HCT116 (cell line): ENCODE measurements at regions not wholly inside any gene's neighbourhood (a gene's known extent, or its start where the extent isn't known, plus 50 kb on each side); places are given as distances from the start of the nearest gene placed in this dataset.

Experiments used
- ATAC-seq: fragments of 200-7000 bp; cut with Tn5 transposase; 2 replicates; pipeline ENCODE4 v1.9.1; 2020; ENCODE audit warnings: mild to moderate bottlenecking, moderate library complexity
- BruUV-seq: library from RNA; stranded (reverse); fragments of 400-500 nt; replicated peaks from 2 replicates; lab custom pipeline; 2021; lab: Mats Ljungman, UMichigan
- CTCF ChIA-PET: fragments of 300-600 bp; sonication (Branson Sonifier 250); formaldehyde crosslinking; loops from one replicate; lab custom pipeline; 2021; ENCODE audit warnings: antibody characterized with exemption; lab: Charles Lee
- POLR2A ChIA-PET: fragments of 300-600, 350-600 bp; sonication (Branson Sonifier 250); formaldehyde crosslinking; loops from one replicate; lab custom pipeline; 2021; ENCODE audit warnings: antibody characterized with exemption; lab: Charles Lee
- RAD21 ChIA-PET, 2 experiments: fragments of 300-600 bp; sonication (Branson Sonifier 250); formaldehyde crosslinking; loops; one replicate each; lab custom pipeline; 2023; ENCODE audit warnings: low total read pairs in 2 of 2; ENCODE audit not compliant: uncharacterized antibody in 2 of 2, unreplicated experiment in 2 of 2, low non-redundant PET in 1 of 2; lab: Charles Lee
- DNase-seq: peaks from one replicate; pipeline ENCODE4 v3.0.0-alpha.2; 2010; ENCODE audit warnings: low read depth, low spot score
- H2AFZ ChIP-seq: fragments of 200-600 bp; shearing (Covaris generic), sonication (generic); 2 replicates; pipeline ENCODE4 v1.6.1; 2017; ENCODE audit warnings: low read depth, mixed run types, mixed read lengths, antibody characterized with exemption, low read length; ENCODE audit not compliant: poor library complexity, severe bottlenecking
- H3K27ac ChIP-seq: 2 replicates; pipeline ENCODE4 v1.5.1; 2012; ENCODE audit warnings: low read depth, low read length
- H3K27me3 ChIP-seq: fragments of 200-600 bp; sonication (generic); 2 replicates; pipeline ENCODE4 v1.6.1; 2016; ENCODE audit warnings: mixed run types, low read length, mixed read lengths; ENCODE audit not compliant: insufficient read depth
- H3K36me3 ChIP-seq, 2 experiments: fragments of 200-500 bp in 1 of 2; fragments of 200-600 bp in 1 of 2; sonication (Bioruptor generic) in 1 of 2; sonication (generic) in 1 of 2; 2 replicates each; pipeline versions ENCODE4 v1.5.1 to v1.6.1; 2014 to 2016; ENCODE audit warnings: low read length in 2 of 2, inconsistent platforms in 1 of 2, mixed read lengths in 1 of 2, mixed run types in 1 of 2; ENCODE audit not compliant: insufficient read depth in 2 of 2, control insufficient read depth in 1 of 2
- H3K4me1 ChIP-seq, 2 experiments: fragments of 200-600 bp in 1 of 2; sonication (generic) in 1 of 2; 2 replicates each; pipeline versions ENCODE4 v1.5.1 to v1.6.1; 2012 to 2017; ENCODE audit warnings: low read length in 2 of 2, inconsistent platforms in 1 of 2, mild to moderate bottlenecking in 1 of 2, mixed read lengths in 1 of 2, mixed run types in 1 of 2, moderate library complexity in 1 of 2; ENCODE audit not compliant: insufficient read depth in 2 of 2, control insufficient read depth in 1 of 2
- H3K4me2 ChIP-seq: fragments of 200-600 bp; sonication (generic); 2 replicates; pipeline ENCODE4 v1.6.1; 2017; ENCODE audit warnings: mixed run types, low read length, mixed read lengths
- H3K4me3 ChIP-seq, 2 experiments: fragments of 200-600 bp in 1 of 2; sonication (generic) in 1 of 2; replicated peaks in 1 of 2; 2 replicates each; pipeline ENCODE4 v1.5.1; 2011 to 2016; ENCODE audit warnings: low read length in 2 of 2, control low read depth in 1 of 2, low read depth in 1 of 2, mild to moderate bottlenecking in 1 of 2, mixed read lengths in 1 of 2, mixed run types in 1 of 2
- H3K79me2 ChIP-seq: fragments of 200-600 bp; sonication (generic); 2 replicates; pipeline ENCODE4 v1.6.1; 2017; ENCODE audit warnings: mild to moderate bottlenecking, mixed run types, low read length, moderate library complexity, mixed read lengths; ENCODE audit not compliant: insufficient read depth
- H3K9ac ChIP-seq: fragments of 200-600 bp; sonication (generic); 2 replicates; pipeline ENCODE4 v1.6.1; 2016; ENCODE audit warnings: low read length, mixed read lengths
- H3K9me2 ChIP-seq: fragments of 200-600 bp; sonication (generic), shearing (Covaris generic); 2 replicates; pipeline ENCODE4 v1.6.1; 2017; ENCODE audit warnings: mixed run types, mild to moderate bottlenecking, moderate library complexity; ENCODE audit not compliant: insufficient read depth
- H3K9me3 ChIP-seq, 2 experiments: fragments of 200-500 bp in 1 of 2; fragments of 200-600 bp in 1 of 2; sonication (Bioruptor generic) in 1 of 2; sonication (generic) in 1 of 2; 2 replicates each; pipeline ENCODE4 v1.6.1; 2014 to 2017; ENCODE audit warnings: low read length in 2 of 2, mixed read lengths in 2 of 2, inconsistent platforms in 1 of 2, low read depth in 1 of 2, mild to moderate bottlenecking in 1 of 2, mixed run types in 1 of 2, moderate library complexity in 1 of 2; ENCODE audit not compliant: control insufficient read depth in 1 of 2, insufficient read depth in 1 of 2
- H4K20me1 ChIP-seq: fragments of 200-600 bp; sonication (generic), shearing (Covaris generic); 2 replicates; pipeline ENCODE4 v1.6.1; 2017; ENCODE audit warnings: mixed run types, mild to moderate bottlenecking, moderate library complexity; ENCODE audit not compliant: insufficient read depth
- CEBPB ChIP-seq: IDR thresholded peaks from 2 replicates; pipeline ENCODE4 v1.6.1; 2012; ENCODE audit warnings: low read depth
- CTCF ChIP-seq, 3 experiments: fragments of 200-600 bp in 1 of 3; sonication (generic) in 1 of 3; IDR thresholded peaks in 2 of 3; conservative IDR thresholded peaks in 1 of 3; 2 replicates each; pipeline ENCODE4 v1.5.1; 2012 to 2017; ENCODE audit warnings: low read depth in 2 of 3, low read length in 2 of 3, antibody characterized with exemption in 1 of 3, borderline replicate concordance in 1 of 3, control low read depth in 1 of 3, mild to moderate bottlenecking in 1 of 3, mixed read lengths in 1 of 3, mixed run types in 1 of 3, moderate library complexity in 1 of 3; ENCODE audit not compliant: insufficient read depth in 1 of 3
- EGR1 ChIP-seq: IDR thresholded peaks from 2 replicates; pipeline ENCODE4 v1.6.1; 2012; ENCODE audit warnings: low read depth
- ELF1 ChIP-seq: IDR thresholded peaks from 2 replicates; pipeline ENCODE4 v1.6.1; 2012; ENCODE audit warnings: low read depth, borderline replicate concordance
- EZH2 ChIP-seq: fragments of 200-600 bp; sonication (generic); IDR thresholded peaks from 2 replicates; pipeline ENCODE4 v1.6.1; 2017; ENCODE audit warnings: antibody characterized with exemption, mixed run types
- FOSL1 ChIP-seq: IDR thresholded peaks from 2 replicates; pipeline ENCODE4 v1.6.1; 2012; ENCODE audit warnings: low read depth
- MAX ChIP-seq: IDR thresholded peaks from 2 replicates; pipeline ENCODE4 v1.6.1; 2012
- POLR2A ChIP-seq: IDR thresholded peaks from 2 replicates; pipeline ENCODE4 v1.7.0; 2011; ENCODE audit warnings: borderline replicate concordance; ENCODE audit not compliant: insufficient read depth, insufficient read length; ENCODE audit errors: extremely low read depth
- RAD21 ChIP-seq: IDR thresholded peaks from 2 replicates; pipeline ENCODE4 v1.6.1; 2012; ENCODE audit warnings: low read depth, mild to moderate bottlenecking
- REST ChIP-seq: IDR thresholded peaks from 2 replicates; pipeline ENCODE4 v1.6.1; 2012; ENCODE audit warnings: low read depth
- SRF ChIP-seq: IDR thresholded peaks from 2 replicates; pipeline ENCODE4 v1.6.1; 2012; ENCODE audit warnings: low read depth
- TCF7L2 ChIP-seq: IDR thresholded peaks from 2 replicates; pipeline ENCODE4 v1.7.0; 2011; ENCODE audit warnings: borderline replicate concordance, inconsistent platforms; ENCODE audit not compliant: insufficient read depth, insufficient read length; ENCODE audit errors: extremely low read depth
- ZFX ChIP-seq: fragments of 450-650 bp; IDR thresholded peaks from 2 replicates; pipeline ENCODE4 v1.6.1; 2017
- intact Hi-C: fragments of 100-400 bp; cut with micrococcal nuclease; formaldehyde crosslinking; loops from 2 replicates; pipeline ENCODE4 v1.10.0; 2022

- intact Hi-C loops, result no loop called here
- no peaks in the 10 kb centered on the region for H3K79me2 ChIP-seq
- TF ChIP-seq FOSL1, result no peak
- TF ChIP-seq EZH2, result no peak
- TF ChIP-seq MAX, result no peak
- no peak for TF ChIP-seq POLR2A
- TF ChIP-seq CEBPB, result no peak
- no peak for TF ChIP-seq ZFX
- no peak for TF ChIP-seq RAD21
- H3K9me3 ChIP-seq, result no peaks in the 10 kb centered on the region
- BruUV-seq, result no TSS peak
- DNase-seq (no peak), ATAC-seq (no peak)
- RAD21 ChIA-PET, result no interaction called here
- peaks cover 20 to 24% of the 10 kb centered on the region in 2 experiments for H3K4me1 ChIP-seq
- peaks cover 10% of the 10 kb centered on the region; the same call in 1 of the 2 replicates for H3K27me3 ChIP-seq
- H3K9me2 ChIP-seq, result no peaks in the 10 kb centered on the region
- POLR2A ChIA-PET, result no interaction called here
- no peak overlapping the region for H3K27ac ChIP-seq
- no peak overlapping the region for H3K4me2 ChIP-seq
- H3K36me3 ChIP-seq, result no peaks in the 10 kb centered on the region
- CTCF ChIA-PET, result no interaction called here
- H2AFZ ChIP-seq, result no peak overlapping the region
- no peak overlapping the region for H3K4me3 ChIP-seq
- H3K9ac ChIP-seq, result no peak overlapping the region
- no peaks in the 10 kb centered on the region for H4K20me1 ChIP-seq
Observed at GRCh38 chr2:88345842-88346241, 106.7 kb downstream of the FOXI3 start.

- ChIA-PET CTCF (no interaction called here), RAD21 (interaction anchor here in 1 of 2 experiments (0.7 kb wide), 1 partner anchor 97 kb away, joined by 3 read pairs; no protein-coding TSS in a partner anchor), POLR2A (no interaction called here)
- no peaks in the 10 kb centered on the region for H3K79me2 ChIP-seq
- no peak overlapping the region for H2AFZ ChIP-seq
- ATAC-seq (no peak), DNase-seq (no peak)
- no TSS peak for BruUV-seq
- no peaks in the 10 kb centered on the region for H3K36me3 ChIP-seq
- H3K9ac ChIP-seq, result no peak overlapping the region
- H4K20me1 ChIP-seq, result no peaks in the 10 kb centered on the region
- intact Hi-C loops, result no loop called here
- H3K27me3 ChIP-seq, result peaks cover 33% of the 10 kb centered on the region
- no peaks in the 10 kb centered on the region for H3K4me1 ChIP-seq
- no peak overlapping the region for H3K4me3 ChIP-seq
- no peak overlapping the region for H3K4me2 ChIP-seq
- no peaks in the 10 kb centered on the region for H3K9me3 ChIP-seq
- no peaks in the 10 kb centered on the region for H3K9me2 ChIP-seq
- no peak overlapping the region for H3K27ac ChIP-seq
- TF ChIP-seq CTCF (IDR thresholded peaks at IDR 0.05 in 2 of 3, conservative IDR thresholded peaks at IDR 0.05 in 1 of 3; ENCODE audit: borderline replicate concordance in 1 of 3, insufficient read depth in 1 of 3, low read depth in 2 of 3, low read length in 2 of 3) (no peak), ELF1 (no peak), EGR1 (no peak), REST (no peak), TCF7L2 (no peak), SRF (no peak), CEBPB (no peak), RAD21 (no peak)
Observed at GRCh38 chr2:88342749-88343148, 109.7 kb downstream of the FOXI3 start.
